GM19023 (cell line): ENCODE measurements at regions not wholly inside any gene's neighbourhood (a gene's known extent, or its start where the extent isn't known, plus 50 kb on each side); places are given as distances from the start of the nearest gene placed in this dataset.

Source experiments
- ATAC-seq: cut with Tn5 transposase; IDR thresholded peaks from one replicate; pipeline ENCODE4 v1.9.1; 2021; ENCODE audit warnings: mild to moderate bottlenecking, moderate library complexity; ENCODE audit not compliant: unreplicated experiment

DNA sequence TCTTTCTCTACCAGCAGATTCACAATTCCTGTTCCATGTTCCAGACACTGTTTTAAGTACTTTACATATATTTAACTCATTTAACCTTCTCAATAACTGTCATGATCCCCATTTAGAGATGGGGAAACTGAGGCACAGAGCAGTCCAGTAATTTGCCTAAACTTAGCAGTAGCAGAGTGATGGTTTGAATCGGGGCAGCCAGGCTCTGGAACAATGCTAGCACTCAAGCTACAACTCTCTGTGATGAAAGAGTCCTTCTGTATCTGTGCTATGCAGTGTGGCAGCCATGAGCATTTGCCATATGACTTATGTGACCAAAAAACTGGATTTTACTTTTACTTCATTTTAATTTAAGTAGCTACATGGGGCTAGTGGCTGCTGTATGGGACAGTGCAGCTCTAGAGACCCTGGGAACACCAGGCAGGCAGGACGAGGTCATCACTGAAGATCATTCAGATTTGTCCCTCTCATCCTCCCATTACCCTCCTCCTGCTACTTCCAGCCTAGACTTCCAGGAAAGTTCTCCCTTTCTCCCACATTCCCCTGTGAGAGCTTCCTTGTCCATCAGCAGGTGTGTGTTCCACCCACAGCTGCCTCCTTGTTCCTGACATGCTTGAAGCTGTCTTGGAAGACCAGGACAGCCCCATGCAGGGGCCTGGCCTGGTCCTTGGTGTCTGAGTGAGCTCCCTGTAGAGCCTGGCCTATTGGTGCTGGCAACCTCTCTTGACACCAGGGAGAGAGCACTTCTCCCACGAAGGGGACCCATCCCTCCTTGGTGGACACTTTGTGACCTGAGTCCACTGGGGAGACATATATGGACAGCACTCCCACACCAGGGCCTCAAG lies 157.0 kb downstream of the MRPL14 start:
- no peak for ATAC-seq

GRCh38 chr6:43969158-43969981 lies 157.9 kb downstream of the MRPL14 start:
- ATAC-seq: no peak

DNA sequence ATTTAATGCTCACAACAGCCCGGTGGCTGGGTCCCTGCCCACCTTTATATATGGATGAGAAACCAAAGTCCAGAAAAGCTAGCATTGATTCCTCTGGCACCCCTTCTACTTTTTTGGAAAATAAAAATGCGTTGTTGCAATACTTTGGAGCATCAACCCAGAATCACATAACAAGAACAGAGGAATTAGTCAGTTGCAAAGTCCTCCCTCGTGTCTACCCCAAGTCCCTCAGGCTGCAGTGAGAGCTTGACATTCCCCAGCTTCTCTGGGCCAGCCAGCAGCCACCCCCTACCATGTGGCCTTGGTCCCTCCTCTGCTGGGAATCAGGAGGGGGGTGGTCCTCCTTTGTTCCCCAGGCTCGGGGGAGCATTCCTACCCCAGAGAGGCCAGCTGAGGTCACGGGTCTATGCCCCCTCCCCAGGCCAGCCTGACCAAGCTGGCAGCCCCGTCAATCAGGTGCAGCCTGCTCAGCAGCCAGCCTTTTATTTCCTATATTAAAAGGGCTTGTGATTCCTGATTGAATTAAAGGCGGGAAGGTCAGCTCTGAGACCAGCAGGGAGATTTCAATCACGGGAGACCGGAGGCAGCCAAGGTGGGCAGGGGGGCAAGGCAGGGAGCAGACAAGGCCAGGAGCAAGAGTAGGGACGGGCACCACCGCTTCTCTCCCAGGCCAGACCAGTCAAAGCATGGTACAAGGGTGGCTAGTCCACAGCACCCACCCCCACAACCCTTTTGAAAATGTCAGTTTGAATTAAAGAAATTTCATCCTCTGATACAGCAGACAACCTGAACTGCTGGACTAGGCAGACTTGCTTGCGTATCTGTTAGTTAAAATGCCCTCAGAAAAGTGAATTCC lies 158.9 kb downstream of the MRPL14 start:
- no peak for ATAC-seq

DNA sequence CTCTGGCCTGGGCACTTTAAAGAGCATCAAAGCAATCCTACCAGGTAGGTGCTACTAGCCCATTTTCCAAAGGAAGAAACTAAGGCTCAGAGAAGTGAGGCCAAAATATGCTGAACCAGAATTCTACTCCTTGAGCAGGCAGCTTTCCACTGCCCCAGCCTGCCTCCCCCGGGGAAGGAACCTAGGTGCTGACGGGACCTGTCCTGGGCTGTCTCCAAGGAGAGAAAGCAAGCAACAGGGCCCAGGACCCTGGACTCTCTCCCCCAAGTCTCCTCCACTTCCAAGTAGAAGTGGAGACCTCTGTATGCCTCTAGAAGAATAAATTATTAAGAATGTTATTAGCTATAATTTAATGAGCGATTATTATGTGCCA lies 159.5 kb downstream of the MRPL14 start:
- no peak for ATAC-seq

DNA sequence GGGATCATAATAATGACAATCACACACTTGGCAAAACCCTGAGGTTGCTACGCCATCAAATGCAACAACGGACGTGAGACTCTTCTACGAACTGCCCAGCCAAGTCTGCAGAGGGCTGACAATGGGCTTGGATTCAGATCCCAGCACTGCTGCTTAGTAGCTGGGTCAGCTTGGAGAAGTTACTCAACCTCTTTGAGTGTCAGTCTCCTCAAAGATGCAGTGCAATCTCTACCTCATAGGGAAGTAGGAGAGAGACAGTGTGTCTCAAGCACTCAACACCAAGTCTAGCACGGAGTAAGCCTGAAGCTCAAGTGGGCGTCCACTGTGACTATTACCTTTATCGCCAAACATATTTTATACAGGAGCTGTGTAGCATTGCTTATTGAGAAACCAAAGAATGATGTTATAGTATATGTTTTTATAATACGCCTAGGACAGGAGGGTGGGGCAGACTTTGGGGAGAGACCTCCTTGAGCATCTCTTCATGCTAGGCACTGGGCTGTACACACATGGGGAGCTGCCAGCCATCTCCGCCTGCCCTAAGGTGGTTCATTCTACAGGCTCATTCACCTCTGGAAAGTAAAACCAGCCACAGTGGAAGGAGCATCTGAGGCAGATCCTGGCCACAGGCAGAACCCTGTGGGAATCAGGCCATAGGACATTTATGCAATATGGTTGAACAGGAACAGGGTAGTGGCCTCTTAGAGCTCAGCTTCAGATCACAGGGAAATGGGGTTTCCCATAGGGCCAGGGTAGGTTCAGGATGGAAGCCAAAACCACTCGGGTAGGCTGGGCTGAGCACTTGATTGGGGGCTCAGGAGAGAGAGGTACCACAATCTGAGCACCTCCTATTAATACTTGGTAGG lies 160.2 kb downstream of the MRPL14 start:
- ATAC-seq: no peak

- ATAC-seq: no peak
These were observed 160.9 kb downstream of the MRPL14 start for GRCh38 chr6:43966374-43966658.

GRCh38 chr6:43965628-43966373 lies 161.5 kb downstream of the MRPL14 start:
- ATAC-seq: no peak

DNA sequence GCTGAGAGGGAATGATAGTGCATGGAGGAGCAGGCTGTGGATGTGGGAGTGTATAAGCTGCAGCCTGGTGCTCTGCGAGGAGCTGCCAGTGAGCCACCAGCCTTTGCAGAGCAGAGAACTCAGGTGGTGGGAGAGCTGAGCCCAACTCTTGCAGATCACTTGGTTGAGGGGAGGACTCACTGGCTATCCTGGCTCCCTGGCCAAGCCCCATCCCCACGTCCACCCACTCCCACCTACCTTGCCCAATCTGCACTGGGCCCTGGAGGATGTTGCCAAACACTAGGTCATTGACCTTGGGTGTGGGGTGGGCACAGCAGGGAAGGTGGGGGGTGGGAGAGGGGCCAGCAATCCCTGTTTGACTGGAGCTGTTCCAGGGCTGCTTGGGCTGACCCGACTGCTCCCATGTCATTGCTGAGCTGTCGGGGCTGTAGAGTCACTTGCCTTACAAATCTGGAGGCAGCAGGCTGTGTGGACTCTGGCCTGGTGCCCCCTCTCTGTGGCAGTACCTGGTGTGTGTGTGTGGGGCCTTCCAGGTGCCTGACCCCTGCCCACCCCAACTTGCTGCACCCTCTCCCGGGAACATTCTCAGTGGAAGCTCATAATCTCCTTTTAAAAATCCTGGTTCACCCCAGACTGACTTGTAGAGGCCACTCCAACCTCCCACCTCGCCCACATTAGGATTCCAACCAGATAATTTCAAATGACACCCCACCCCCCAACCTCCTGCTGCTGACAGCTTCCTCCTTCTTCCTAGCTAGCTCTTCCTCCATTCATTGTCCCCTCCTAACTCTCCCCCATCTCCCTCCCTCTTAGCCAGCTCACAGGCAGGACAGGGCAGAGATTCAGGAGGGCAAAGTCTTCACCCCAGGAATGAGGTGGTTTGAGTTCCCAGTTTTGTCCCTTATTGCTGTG lies 162.3 kb downstream of the MRPL14 start:
- no peak for ATAC-seq

DNA sequence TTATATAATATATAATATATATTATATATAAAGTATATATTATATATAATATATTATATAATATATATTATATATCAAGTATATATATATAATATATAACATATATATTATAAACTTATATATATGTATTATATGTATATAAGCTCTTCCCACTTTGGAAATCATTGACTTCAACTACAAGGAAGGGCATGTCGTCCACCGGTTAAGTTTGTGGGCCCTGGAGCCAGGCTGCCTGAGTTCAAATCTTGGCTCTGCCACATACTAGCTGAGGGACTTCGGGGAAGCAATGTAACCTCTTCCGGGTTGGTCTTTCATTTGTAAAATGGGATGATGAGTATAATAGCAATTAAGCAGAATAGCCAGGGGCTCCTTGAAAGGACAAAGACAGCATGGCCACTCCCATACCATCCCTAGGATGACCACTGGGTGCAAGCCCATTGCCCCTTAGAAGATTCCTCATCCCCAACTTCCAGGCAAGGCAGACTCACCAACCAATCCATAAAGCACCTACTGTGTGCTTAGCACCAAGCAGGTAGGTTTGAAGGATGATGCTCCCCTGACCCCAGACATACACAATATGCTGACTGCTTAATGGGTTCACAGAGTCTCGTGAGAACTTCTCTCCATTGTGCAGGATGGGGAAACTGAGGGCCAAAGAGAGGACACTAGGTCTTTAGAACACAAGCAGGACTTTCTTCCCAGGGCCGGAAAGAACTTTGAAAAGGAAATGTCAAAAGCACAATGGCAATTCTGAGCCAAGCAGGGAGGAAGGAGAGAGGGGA lies 163.2 kb downstream of the MRPL14 start:
- no peak for ATAC-seq

GRCh38 chr6:43963203-43963602 lies 164.0 kb downstream of the MRPL14 start:
- no peak for ATAC-seq

- ATAC-seq: no peak
These were observed 164.8 kb downstream of the MRPL14 start for GRCh38 chr6:43962458-43962857.

DNA sequence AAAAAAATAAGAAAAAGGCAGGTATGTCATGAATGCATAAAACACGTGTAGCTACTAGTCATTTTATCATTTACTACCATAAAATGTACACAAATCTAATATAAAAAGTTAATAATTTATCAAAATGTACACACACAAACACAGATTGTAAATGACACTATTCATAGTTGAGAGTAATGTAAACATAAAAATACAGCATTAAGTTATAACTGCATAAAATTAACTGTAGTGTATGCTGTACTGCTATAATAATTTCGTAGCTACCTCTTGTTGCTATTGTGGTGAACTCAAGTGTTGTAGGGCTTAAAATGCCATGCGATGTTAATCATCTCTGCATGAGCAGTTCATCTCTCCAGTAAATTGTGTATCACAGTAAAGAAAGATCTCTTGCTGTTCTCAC lies 170.0 kb downstream of the MRPL14 start:
- ATAC-seq: no peak

GRCh38 chr6:43956478-43956877 lies 170.8 kb downstream of the MRPL14 start:
- ATAC-seq: no peak

DNA sequence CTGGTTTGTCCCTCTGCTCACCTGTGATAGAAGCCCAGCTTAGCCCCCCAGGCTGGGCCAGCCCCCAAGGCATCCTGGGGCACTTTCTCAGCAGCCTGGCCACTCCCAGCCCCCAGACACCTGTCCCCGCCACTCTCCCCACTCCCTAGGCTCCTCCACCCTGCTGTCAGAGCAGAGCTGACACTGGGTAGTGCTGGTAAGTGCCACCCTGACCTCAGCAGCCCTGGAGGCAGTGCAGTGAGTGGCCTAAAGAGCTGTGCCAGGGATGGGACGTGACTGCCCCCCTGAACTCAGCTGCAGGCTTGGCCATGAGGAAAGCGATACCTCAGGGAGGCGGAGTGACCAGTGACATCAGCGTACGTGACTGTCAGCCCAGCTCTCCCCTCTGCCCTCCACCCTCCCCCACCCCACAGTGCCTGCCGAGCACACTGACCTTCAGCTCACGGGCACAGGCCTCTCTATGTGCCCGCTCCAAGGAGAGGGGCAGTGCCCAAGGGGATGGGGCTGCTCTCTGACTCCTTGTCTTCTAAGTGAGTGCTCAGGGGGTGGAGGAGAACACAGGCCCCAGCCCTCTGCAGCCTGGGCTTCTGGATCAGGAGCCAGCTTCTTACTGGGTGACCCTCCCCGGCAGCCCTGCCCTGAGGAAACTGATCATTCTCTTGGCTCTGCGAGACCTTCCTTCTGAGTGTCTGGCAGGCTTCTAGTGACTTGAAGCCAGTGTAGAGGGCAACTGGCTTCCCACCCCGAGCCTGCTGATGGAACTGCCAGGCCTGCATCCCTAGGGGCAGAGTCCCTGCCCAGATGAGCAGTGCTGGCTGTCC lies 172.7 kb downstream of the MRPL14 start:
- no peak for ATAC-seq

- ATAC-seq: no peak
These were observed 173.4 kb downstream of the MRPL14 start for GRCh38 chr6:43953794-43954310.

DNA sequence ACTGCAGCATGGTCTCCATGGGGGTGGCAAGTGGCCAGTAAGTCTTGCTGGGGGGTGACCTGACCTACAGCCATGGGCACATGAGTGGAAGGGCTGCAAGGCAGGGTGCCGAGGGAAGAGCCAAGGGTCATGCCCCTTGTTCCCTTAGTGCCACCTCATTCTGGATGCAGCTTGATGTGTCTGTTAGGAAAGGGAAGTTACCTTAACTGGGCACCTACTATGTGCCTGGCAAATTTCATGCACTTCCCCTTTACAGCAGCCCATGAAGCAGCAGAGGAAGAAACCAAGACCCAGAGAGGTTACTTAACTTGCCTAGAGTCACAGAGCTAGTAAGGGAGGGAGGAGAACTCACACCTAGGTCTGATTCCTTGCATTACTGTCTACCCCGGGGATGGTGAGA lies 174.0 kb downstream of the MRPL14 start:
- no peak for ATAC-seq

GRCh38 chr6:43952746-43953145 lies 174.5 kb downstream of the MRPL14 start:
- no peak for ATAC-seq
